RPMI7951 (cell line): ENCODE measurements at regions not wholly inside any gene's neighbourhood (a gene's known extent, or its start where the extent isn't known, plus 50 kb on each side); places are given as distances from the start of the nearest gene placed in this dataset.
"Not testable (repeated sequence)": the region's sequence is repeated elsewhere in the genome, so short reads cannot be mapped to it uniquely, and the experiment has no call there.

ENCODE experiments used
- DNase-seq: peaks from one replicate; pipeline ENCODE4 v3.0.0-alpha.2; 2012; ENCODE audit warnings: low read depth

DNA sequence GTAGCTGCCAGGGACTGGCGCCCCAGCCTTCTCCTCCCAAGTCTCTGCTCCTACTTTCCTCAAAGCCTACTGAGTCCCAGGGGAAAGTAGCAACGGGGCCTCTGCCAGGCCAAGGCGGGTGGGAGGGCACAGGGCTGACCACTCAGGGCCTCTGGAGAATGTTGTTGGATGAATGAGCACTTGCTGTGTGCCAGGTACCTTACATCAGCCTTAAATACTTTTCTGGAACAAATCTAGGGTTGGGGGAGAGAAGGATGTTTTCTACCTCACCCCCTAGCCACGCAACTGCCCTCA, 119.3 kb upstream of the ZBTB40 start:
- DNase-seq = no peak

DNA sequence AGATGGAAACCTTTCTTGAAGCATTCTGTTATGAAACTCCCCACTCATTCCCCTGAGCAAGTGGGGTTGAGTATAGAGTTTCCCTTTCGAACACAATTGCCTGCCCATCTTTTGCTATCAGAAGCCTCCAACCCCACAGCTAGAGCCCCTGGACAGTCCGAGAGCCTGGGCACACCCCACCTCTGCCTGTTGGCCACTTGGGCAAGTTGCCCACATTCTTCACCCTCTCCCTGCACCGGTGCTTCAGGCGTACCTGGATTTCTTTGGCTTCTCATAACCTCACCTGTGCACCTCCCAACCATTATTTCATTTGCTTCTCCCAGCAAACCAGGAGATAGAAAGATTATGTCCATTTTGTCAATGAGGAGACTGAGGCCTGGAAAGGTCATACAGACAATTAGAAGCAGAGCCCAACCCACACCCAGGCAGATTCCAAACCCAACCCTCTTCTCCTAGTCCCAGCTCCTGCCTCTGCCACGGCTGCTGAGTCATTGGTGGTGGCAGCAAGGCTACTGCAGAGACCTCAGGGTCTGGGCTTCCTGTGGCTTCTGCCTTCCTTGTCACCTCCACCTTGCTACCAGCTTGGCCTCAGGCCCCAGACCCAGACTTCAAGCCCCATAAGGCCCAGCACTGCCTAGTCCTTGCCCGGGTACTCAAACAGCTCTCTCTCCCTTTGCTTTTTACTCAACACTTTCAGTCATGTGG, 118.7 kb upstream of the ZBTB40 start:
- peak; percentile 11 for DNase-seq

DNA sequence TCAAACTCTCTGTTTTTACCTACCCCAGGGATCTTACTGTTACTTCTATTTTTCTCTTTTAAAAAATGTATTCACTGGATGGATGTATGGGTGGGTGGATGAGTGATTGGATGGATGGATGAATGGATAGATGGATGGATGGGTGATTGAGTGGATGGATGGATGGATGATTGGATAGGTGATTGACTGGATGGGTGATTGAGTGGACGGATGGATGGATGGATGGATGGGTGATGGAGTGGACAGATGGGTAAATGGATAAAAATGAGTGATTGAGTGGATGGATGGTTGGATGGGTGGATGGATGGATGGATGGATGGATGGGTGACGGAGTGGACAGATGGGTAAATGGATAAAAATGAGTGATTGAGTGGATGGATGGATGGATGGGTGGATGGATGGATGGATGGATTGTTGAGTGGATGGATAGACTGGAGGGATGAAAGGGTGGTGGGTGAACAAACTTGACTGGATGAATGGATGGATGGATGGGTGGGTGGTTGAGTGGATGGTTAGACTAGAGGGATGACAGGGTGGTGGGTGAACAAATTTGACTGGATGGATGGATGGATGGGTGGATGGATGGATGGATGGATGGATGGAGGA, 118.0 kb upstream of the ZBTB40 start:
- no peak for DNase-seq

DNA sequence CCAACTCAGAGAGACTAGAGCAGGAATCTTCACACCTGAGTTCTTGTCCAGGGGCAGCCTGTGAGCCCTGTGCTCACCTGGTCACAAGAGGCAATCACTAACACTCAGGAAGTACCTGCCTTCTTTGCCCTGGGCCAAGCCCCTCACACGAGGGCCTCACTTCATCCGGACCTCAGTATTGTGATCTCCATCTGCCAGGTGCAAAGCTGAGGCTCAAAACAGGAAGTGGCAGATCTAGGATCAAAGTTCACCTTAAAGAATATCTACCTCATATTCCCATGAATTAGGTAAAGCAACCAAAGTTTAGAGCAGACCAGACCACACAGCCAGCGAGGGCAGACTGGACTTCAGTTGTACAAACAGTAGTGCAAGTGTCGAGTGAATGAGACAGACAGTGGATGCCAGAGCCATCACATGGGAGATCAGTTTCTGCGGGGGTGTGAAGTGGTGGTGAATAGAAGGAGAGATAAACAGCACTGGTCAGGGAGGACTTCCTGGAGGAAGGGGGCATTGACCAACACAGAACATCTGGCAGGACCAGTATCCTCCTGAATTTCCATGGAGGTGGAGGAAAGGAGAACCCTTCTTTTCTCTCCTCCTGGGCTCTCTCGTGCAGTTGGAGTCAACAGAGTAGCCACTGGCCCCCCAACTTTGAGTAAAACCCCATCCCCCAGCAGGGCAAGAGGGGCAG, 116.6 kb upstream of the ZBTB40 start:
- DNase-seq = no peak

DNA sequence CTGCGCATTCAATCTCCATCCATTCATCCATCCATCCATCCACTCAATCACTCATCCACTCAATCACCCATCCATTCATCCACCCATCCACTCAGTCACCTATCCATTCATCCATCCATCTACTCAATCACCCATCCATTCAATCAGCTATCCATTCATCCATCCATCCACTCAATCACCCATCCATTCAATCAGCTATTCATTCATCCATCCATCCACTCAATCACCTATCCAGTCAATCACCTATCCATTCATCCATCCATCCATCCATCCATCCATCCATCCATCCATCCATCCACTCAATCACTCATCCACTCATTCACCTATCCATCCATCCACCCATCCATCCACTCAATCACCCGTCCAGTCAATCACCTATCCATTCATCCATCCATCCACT, 115.4 kb upstream of the ZBTB40 start:
- DNase-seq = not testable (repeated sequence)

DNA sequence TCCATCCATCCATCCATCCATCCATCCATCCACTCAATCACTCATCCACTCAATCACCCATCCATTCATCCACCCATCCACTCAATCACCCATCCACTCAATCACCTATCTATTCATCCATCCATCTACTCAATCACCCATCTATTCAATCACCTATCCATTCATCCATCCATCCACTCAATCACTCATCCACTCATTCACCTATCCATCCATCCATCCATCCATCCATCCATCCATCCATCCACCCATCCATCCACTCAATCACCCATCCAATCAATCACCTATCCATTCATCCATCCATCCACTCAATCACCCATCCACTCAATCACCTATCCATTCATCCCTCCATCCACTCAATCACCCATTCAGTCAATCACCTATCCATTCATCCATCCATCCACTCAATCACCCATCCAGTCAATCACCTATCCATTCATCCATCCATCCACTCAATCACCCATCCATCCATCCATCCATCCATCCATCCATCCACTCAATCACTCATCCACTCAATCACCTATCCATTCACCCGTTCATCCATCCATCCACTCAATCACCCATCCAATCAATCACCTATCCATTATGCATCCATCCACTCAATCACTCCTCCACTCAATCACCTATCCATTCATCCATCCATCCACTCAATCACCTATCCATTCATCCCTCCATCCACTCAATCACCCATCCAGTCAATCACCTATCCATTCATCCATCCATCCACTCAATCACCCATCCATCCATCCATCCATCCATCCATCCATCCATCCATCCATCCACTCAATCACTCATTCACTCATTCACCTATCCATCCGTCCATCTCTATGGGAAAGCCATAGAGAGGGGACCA, 114.7 kb upstream of the ZBTB40 start:
- not testable (repeated sequence) for DNase-seq

DNA sequence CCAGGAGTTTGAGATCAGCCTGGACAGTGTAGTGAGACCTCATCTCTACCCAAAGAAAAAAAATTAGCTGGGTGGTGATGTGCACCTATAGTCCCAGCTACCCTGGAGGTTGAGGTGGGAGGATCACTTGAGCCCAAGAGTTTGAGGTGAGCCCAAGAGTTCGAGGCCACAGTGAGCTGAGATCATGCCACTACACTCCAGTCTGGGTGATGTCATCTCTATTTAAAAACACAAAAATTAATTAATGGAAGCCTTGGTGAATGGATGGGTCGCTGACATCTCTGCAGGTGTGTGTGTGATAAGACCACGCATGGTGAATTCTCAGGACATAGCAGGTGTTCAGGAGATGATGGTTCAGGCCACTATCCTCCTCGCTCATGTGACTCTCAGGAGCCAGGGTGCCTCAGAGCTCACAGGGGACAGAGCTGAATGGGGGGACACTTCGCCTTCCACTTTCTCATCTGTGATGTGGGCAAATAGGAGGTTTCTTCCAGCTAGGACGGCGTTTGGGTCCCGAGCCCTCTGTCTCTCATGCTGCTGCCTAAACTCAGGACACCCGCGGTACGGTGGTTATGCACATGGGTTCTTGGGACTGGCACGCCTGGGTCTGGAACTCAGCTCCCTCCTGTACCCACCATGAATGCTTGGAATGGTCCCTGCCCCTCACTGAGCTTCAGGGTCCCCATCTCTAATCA, 113.4 kb upstream of the ZBTB40 start:
- DNase-seq = no peak

DNA sequence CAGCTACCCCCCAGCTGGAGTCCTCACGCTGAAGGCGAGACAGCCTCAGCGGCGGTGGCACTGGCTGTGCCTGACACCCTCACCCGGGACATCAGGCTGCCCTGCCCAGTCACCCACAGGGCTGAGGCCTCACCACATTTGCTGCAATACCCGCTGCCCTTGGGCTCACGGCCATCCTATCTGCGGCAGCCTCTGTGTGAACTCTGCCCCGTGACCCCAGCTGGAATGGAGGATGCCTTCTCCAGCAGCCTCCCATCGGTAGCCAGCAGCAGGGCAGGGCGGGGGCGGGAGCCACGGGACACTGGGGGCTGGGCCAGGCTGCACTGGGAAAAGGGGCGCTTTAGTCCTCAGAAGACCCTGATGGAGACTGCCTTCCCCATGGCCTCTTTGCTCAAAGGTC, 112.4 kb upstream of the ZBTB40 start:
- DNase-seq = no peak

DNA sequence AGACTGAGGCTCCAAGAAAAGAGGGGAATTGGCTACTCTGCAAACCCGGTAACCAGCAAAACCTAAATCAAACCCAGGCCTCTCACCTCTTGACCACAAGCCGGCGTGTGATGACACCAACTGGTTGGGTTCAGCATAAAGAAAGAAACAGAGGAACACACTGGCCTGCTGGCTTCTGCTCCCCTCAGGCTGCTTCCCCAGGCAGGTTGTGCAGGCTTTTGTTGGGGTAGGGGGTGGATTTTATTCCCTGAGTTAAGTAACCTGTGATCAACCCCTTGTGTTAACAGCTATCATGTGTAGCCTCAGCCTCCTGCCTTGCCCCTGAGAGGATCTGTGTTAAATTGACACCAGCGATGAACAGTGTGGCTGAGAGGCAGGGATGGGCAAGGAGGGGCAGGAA, 111.6 kb upstream of the ZBTB40 start:
- DNase-seq = no peak

DNA sequence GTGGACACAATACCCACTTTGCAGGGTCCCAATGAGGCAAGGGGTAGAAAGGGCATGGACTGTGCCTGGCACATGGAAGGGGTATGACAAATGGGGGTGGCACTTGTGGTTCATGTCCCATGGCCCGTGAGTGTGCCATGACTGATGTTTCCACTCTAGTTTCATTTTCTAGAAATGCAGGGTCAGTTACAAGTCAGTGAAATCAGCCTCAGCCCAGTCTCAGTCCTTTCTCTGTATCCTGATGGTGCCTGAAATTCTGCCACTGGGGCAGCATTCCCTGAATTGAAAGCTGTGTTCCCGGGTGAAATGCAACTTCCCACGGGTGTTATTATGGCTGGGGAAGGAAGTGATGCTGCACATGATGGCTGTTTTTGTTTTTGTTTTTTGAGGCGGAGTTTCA, 110.8 kb upstream of the ZBTB40 start:
- no peak for DNase-seq

DNA sequence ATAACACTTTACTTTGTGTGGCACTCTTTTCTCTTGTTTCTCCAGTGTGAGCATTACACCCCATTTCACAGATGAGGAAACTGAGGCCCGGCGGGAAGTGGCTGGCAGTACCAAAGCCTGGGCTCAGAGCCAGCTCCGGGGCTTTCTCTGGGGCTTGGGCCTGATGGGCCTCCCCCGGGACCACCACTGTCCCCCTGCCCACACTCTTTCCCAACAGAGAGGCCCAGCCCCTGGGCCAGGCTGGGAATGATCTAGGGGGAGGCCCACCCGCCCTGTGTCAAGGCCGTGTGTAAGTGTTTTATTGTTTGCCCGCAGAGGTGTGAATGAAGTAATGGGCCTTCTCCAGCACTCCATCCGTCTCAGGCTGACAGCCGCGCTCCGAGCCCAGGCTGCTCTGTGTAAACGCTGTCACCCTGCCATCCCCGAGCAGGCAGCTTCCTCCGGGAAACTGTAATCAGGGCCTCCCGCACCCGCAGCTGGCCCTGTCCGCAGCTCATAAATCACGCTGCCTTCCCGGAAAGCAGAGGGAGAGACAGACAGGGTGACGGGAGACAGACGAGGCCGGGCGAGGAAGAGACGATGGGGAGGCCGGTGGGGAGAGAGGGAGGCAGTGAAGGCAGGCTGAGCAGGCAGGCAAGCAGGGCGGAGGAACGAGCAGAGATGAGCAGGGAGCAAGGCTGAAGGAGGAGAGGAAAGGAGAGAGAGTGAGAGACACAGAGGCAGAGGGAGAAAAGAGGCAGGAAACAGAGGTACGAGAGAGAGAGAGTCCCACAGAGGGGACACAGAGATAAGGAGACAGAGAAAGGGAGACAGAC, 109.7 kb upstream of the ZBTB40 start:
- DNase-seq = peak; percentile 34

DNA sequence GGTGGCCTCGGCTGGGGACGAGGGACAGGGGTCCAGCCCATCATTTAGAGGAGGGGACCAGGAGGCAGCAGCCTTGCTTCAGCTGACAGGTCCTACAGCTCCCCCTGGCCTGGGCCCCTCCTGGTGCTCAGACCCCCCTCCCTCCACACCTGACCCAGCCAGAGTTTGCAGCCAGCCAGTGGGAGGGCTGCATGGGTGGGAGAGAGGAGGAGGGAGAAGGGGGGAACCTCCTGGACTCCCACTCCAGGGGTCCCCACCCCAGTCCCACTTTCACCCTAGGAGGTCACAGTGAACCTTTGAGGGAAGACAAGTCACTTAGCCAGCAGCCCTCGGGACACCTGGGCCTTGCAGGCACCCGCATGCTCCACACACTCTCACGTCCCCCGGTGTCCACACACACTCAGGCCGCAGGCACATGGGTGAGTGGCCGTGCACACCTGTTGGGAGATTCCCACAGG, 108.9 kb upstream of the ZBTB40 start:
- DNase-seq = no peak

DNA sequence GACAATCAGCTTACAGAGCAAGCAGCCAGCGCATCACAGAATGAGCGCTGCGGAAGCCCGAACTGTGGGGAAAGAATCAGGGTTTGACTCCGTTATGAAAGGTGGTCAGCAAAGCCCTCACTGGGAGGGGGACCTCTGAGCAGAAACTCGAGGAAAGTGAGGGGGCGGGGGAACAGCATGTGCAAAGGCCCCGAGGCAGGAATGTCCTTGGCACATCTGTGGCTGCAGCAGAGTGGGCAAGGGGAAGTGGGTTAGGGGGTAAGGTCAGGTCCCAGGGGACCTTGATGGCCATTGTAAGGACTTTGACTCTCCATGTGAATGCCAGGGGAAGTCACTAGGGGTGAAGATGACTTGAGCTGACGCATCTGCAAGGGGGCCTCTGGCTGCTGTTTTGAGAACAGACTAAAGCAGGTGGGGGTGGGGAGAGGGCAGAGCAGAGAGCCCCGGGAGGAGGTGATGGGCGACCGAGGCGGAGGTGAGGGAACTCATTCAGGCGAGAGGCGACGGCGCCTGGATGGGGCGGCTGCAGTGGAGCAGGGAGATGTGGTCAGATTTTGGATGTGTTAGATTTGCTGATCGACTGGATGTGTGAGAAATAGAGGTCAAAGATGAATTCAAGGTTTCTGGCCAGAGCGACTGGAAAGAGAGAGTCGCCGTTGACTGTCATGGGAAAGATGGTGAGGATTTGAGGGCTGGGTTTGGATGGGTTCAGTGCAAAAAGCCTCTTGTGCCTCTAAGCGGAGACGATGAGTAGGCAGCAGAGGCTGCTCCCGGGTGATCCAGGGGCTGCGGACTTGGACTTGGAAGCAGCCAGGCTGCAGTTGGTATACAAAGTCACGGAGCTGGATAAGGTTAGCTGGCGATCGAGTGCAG, 108.0 kb upstream of the ZBTB40 start:
- DNase-seq = no peak

DNA sequence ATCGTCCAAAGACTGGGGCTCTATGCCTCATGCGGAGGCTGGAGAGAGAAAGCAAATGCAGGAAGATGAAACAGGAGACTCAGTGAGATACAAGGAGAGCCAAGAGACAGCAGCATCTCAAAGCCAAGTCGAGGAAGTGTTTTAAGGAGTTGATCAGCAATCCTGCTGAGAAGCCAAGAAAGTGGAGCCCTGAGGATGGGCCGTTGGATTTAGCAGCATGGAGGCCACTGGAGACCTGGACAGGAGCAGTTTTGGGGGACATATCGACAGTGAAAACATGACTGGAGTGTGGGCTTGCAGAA, 107.4 kb upstream of the ZBTB40 start:
- DNase-seq = no peak

DNA sequence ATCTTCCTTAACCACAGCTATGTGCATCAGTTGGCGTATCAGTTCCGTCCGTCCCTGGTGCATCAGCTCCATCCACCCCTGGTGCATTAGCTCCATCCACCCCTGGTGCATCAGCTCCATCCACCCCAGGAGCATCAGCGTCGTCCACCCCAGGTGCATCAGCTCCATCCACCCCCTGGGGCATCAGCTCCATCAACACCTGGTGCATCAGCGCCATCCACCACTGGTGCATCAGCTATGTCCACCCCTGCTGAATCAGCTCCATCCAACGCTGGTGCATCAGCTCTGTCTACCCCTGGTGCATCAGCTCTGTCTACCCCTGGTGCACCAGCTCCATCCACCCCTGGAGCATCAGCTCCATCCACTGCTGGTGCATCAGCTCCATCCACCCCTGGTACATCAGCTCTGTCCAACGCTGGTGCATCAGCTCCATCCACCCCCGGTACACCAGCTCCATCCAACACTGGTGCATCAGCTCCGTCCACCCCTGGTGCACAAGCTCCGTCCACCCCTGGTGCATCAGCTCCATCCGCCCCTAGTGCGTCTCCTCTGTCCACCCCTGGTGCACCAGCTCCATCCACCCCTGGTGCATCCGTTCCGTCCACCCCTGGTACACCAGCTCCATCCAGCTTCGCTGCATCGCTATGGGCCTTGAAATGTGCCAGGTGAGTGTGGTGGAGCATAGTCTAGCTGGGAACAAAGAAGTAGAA, 106.6 kb upstream of the ZBTB40 start:
- no peak for DNase-seq

DNA sequence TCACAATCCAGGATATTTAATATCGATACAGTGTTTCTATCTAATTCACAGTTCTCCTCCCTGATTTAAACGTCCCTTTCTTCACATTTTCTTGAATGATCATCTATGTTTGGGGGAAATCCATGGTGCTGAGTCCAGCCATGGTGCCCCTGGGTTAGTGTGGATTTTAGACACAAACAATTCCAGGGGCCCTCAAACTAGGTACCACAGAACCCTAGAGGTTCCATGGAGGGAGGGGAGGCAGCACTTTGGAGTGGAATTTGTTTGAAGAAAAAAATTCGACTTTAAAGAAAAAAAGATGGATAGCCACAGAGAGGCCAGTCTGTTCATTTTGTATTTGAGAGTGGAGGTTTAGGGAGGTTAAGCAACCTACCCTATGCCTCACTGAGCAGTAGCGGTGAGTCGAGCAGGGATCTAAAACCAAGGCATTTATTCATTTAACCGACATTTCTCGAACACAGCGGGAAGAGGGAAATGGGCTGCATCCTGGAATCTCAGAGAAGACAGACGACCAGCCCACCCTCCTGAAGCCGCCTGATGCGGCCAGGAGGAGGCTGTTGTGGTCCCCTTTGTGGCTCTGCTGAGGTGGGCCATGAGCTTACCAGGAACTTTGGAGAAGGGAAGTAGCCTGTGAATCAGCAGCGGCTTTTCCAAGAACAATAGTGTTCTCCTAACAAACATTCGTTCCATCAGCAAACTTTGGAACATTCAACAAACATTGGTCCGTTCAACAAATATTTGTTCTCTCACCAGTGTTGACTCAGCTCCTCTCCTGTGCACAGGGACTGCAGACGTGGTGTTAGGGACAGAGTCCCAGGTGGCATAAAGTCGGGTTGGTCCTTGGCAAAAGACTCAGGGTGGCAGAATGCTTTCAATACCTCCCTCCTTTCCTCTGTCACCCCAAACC, 103.5 kb upstream of the ZBTB40 start:
- DNase-seq = no peak

DNA sequence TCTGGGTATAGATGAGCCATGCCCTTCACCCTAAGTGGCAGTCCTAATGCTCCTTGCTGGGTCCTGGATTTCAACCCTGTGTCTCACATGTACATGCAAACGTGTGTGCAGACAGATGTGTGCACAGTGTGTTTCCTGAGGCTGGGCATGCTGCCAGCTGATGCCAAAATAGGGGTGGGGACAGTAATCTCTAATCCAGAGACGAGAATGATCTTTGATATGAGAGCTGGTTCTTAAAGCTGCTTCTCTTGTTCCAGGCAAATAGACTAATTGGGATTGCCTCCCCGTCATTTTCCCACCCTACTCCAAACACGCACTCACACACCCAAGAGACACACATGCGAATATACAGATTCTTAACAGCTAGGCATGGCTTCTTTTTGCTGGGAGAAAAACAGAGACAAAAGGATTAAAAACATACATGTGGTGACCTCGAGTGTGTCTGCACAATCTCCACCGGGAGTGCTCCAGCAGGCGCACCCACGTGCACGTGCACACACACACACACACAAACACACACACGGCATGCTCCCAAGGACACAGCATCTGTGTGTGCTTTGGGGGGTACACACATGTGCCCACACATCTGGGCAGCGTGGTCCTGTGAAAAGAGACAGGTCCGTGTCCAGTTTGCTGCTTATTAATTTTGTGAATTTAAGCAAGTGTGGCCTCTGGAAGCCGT, 102.1 kb upstream of the ZBTB40 start:
- DNase-seq = no peak
